NCI-H345 treated with DMSO at 0.1 percent for 48 hours (cell line): ENCODE measurements at regions not wholly inside any gene's neighbourhood (a gene's known extent, or its start where the extent isn't known, plus 50 kb on each side); places are given as distances from the start of the nearest gene placed in this dataset.
"Not testable (repeated sequence)": the region's sequence is repeated elsewhere in the genome, so short reads cannot be mapped to it uniquely, and the experiment has no call there.

ENCODE experiments used
- DNase-seq: peaks from one replicate; lab custom pipeline; 2025; ENCODE audit not compliant: unreplicated experiment; lab: John Stamatoyannopoulos, UW

DNA sequence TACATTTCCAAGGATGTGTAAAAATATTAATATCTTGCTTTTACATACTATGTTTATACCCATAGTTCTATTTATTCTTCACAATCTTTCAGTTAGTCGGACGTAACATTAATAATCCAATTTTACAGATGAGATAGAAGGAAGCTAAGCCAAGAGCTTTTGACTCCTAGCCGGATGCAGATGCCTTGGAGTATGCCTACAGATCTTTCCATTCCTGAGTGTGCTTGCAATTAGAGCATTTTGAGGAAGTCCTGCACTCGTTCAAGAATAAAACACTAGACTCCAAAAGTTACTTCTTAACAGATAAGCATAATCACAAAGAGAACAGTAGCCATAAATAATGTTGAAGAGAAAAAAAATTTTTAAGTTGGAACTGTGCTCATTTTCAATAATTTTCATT, 337.6 kb upstream of the CLEC14A start:
- DNase-seq = no peak

DNA sequence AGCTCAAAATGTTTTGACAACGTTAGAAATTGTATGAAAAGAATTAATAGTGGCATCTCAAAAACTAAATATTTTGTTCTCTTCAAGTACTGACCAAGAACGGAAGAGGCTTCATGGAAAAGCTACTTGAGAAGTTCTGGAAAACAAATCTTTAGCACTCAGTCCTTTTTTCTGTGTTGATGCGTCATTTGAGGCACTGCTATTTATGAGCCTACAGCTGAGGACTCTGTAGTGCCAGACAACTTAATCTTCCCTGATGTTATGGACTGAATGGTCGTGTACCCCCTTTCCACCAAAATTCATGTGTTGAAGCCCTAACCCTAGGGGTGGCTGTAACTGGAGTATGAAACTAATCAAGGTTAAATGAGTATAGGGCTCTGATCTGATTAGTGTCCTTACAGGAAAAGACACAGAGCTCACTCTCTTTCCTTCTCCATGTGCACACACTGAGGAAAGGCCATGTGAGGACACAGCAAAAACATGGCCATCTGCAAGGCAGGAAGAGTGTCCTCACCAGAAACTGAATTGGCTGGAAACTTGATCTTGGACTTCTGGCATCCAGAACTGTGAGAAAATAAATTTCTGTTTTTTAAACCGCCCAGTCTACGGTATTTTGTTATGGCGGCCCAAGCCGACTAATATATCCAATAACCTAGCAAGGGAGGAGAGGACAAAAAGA, 337.0 kb upstream of the CLEC14A start:
- no peak for DNase-seq

DNA sequence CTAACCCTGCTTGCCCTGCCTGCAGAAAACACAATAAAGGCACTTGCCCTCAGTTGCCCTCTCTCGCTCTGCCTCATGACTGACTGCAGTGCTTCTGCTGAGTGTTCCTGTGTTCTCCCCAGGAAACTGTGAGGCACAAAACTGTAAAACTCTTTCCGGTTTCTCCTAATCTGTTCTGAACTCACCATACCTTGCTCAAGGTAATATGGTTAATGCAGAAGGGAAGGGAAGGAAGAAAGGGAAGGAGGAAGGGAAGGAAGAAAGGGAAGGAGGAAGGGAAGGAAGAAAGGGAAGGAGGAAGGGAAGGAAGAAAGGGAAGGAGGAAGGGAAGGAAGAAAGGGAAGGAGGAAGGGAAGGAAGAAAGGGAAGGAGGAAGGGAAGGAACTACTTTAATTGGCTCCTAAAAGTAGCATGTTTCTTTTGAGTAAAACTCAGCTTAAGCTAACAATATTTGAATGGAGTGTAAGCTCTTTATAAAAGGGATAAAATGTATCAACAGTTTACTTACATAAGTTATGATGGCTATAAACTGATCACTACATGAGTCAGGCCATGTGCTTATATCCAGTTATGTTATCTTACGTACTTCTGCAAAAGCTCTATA, 334.0 kb upstream of the CLEC14A start:
- no peak for DNase-seq

DNA sequence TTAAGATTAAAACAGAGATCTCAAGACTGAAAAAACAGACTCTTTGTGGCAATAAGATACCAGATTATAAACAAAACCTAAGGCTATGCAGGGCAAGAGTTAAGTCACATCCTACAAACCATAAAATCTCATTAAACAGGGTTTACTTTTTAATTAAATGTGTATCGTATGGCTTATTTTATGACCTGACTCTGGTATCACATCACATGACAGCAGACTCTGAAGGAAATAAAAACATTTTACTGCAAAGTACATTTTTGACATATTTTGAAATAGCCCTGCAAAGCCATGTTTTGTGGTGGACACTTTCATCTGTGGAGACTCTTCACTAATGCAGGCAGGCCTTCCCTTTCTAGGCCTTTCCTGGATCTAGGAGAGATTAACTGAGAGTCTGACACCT, 327.6 kb upstream of the CLEC14A start:
- DNase-seq = no peak

DNA sequence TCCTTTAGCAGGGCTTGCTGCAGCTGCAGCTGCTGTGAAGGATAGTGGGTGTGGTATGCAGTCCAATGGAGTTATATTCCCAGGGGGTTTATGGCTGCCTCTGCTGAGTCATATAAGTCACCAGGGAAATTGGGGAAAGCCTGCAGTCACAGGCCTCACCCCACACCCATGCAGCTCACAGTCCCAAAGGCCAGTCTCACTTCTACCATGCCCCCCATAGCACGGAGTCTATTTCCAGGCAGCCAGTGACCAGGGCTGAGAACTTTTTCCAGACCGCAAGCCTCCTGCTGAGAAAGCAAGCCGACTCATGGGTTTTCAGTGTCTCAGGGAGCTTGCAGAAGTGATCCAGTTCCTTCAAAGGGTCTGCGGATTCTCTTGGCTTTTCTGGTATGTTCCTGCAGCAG, 322.4 kb upstream of the CLEC14A start:
- no peak for DNase-seq

DNA sequence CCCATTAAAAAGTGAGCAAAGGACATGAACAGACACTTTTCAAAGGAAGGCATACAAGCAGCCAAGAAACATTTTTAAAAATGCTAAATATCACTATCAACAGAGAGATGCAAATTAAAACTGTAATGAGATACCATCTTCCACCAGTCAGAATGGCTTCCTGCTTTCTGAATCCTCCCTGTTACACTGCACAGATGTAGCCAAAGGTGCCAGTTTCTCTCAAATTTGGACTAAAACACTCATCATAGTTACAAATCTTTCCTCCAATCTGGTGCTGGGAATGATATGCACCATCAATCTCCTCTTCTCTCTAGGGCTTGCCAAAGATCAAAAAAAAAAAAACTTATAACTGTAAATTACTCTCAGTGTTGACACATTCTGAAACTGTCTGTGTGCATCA, 311.8 kb upstream of the CLEC14A start:
- no peak for DNase-seq

DNA sequence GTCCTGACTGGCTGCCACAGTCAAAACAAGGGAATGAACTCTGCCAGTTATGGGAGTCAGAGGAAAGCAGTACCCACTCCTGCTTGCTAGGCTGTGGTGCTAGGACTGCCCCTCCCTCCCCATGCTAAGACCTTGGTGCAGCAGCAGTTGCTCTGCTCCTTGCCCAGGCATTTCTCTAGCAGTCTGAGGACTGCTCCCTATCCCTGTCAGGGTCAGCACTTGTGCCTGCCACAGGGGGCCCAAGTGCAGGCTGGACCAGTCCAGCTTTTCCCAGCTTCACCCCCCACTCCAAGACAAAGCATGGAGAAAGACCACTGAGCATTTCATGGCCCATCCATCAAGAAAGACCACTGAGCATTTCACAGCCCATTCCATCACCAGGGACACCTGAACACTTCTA, 305.8 kb upstream of the CLEC14A start:
- no peak for DNase-seq

DNA sequence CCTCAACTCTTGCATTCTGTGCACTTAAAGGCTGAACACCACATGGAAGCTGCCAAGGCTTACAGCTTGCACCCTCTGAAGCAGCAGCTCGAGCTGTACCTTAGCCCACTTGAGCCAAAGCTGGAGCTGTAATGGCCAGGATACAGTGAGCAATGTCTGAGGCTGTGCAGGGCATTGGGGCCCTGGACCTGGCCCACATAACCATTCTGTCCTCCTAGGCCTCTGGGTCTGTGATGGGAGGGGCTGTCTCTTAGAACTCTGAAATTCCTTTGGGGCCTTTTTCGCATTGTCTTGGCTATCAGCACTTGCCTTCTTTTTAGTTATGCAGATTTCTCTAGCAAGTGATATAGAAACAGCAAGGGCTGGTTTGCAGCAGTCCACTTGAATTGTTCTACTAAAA, 303.8 kb upstream of the CLEC14A start:
- no peak for DNase-seq

DNA sequence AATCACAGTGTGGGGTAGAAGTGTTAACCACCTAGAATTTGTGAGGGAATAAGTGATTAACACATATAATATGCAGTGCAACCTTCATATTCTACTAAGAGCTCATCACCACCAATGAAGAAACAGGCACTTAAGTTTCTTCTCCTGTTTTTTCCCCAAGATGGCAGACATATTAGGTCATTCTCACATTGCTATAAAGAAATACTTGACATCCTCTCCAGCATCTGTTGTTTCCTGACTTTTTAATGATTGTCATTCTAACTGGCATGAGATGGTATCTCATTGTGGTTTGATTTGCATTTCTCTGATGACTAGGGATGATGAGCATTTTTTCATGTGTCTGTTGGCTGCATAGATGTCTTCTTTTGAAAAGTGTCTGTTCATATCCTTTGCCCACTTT, 301.5 kb upstream of the CLEC14A start:
- DNase-seq = not testable (repeated sequence)

DNA sequence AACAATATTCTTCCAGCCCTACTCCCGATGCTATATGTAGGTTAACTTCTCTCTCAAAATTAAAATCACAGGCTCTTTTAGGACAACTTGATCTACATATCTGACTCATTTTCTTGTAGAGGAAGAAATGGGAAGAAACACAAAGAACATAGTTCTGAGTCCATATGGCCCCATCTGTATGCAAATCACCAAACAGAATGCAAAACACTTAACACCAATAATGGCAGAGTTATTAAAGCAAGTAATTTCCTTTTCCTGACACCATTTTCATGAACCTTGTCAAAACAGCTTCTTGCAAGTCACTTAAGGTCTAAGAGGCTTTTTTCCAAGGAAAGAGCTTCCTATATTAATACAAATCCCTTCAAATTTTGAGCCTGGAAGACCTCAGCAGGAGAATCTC, 300.4 kb upstream of the CLEC14A start:
- no peak for DNase-seq

DNA sequence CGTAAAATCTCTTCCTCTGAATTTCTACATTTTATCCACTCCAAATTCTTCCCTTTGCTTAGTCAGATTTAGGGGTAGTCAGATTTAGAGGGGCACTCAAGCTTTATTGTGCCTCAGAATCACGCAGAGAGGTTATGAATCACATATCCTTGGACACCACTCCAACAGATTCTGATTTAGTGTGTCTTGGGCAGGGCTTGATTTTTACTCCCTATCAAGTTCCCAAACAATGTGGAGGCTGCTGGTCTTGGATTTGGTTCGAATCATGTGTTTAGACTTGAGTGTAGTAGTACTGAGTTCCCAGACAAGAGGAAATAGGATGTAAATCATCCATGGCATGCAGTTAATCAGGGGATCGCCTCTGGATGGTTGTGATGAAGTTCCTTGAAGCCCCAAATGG, 298.1 kb upstream of the CLEC14A start:
- no peak for DNase-seq

DNA sequence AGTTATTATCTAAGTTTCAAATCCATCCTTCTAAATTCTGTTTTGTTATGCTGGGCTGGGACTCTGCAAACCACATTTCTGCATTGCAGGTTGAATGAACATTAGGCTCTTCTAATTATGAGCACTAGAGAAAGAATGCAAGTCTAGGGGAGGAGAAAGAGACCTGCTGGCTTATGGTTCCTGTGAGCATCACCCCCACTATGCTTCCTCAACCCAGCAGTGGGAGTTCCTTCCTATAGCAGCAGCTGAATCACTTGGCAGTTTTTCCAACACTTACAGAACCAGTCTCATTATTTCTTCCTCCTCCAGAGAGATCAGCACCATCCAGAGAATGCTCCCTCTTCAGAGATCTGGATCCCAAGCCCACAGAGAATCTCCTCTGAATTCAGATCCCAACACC, 297.7 kb upstream of the CLEC14A start:
- no peak for DNase-seq

DNA sequence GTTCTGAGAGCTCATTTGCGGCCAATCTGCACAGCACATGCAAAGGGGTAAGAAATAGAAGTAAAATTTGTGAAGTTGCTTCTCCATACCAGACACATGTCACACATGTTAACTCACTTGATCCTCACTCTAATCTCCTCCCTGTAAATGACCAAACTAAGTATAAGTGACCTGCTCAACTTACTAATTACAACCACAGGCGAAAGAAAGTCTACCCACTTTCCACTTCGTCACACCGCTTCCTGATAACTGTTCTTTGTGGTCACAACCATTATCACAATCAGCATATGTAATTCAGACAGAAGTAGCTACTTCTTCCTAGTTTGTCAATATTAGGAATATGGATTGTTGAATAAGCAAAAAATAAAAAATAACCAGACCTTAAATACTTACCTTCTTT, 293.7 kb upstream of the CLEC14A start:
- no peak for DNase-seq

DNA sequence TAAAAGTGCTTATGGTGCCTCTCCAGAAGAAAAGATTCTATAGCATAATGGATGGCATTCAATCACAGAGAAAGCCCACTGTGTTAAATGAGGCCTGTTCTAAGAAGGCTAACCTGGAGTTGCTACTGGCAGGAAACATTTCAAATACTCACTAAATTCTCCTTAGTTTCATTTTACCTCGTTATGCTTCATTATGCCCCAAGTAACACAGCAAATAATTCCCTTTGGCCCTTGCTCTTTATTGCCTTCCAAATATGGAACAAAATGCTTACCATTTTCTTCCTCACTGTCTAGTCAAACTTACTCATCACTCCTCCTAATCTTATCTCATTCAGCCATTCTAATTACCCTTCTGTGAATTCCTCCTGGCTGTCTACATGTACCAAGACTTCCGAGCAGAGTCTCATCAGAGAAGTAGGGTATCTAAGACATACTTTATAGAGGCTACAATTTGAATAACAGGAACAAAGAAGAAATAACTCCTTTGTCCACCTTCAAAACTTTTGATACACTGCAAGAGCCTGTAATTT, 292.1 kb upstream of the CLEC14A start:
- no peak for DNase-seq

DNA sequence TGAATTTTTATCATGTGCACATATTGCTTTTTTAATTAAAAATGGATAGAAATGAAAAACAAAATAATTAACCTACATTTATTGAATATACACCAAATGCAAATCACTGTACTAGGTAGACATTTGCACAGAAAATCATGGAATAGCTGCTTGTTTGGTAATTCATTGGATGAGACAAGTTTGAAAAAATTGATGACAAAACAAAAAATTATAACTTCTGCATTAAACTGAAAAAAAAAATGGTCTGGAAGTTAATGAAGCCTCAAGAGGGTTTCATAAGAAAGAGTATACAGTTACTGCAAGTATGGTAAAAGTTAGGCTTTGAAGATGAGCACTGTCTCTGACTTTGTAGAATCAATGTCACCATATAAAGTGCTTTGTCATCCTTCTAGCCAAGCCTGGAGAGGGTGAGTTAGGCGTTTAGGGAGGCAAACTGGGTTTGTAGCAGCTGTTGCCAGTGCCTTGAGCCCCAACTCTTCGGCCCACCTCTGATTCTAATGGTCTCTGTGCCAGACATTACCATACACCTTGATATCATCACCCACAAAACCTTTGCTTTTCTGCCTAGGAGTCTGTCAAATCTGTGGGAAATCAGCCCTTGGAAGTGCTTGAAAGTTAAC, 291.1 kb upstream of the CLEC14A start:
- no peak for DNase-seq

DNA sequence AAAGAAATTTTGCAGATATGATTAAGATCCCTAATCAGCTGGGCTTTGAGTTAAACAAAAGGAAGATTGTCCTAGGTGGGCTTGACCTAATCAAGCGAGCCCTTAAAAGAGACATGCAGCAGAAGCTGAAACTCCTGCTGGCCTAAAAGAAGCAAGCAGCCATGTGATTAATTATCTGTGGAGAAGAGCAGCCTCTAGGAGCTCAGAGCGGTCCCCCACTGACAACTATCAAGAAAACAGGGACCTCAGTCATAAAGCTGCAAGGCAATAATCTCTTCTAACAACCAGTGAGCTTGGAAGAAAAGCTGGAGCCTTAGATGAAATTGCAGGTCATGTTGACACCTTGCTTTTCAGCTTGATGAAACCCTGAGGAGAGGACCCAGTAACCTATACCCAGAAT, 288.9 kb upstream of the CLEC14A start:
- DNase-seq = no peak

DNA sequence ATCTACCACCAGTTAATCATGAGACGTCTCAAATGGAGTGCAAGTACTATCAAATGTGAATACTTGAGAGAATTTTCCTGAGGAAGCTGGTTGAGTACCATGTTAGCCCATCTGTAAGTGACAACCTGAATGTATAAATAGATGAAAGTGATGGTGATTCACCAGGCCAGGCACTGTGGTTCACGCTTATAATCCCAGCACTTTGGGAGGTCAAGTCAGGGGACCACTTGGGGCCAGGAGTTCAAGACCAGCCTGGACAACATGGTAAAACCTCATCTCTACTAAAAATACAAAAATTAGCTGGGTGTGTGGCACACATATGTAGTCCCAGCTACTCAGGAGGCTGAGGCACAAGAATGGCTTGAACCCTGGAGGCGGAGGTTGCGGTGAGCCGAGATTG, 288.0 kb upstream of the CLEC14A start:
- DNase-seq = not testable (repeated sequence)

DNA sequence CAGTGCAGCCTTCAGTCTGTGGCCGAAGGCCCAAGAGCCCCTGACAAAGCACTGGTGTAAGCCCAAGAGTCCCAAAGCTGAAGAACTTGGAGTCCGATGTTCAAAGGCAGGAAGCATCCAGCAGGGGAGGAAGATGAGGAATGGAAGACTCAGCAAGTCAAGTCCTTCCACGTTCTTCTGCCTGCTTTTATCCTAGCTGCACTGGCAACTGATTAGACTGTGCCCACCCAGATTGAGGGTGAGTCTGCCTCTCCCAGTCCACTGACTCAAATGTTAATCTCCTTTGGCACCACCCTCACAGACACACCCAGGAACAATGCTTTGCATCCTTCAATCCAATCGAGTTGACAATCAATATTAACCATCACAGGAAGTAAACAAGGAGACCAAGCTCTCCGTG, 282.2 kb upstream of the CLEC14A start:
- not testable (repeated sequence) for DNase-seq

DNA sequence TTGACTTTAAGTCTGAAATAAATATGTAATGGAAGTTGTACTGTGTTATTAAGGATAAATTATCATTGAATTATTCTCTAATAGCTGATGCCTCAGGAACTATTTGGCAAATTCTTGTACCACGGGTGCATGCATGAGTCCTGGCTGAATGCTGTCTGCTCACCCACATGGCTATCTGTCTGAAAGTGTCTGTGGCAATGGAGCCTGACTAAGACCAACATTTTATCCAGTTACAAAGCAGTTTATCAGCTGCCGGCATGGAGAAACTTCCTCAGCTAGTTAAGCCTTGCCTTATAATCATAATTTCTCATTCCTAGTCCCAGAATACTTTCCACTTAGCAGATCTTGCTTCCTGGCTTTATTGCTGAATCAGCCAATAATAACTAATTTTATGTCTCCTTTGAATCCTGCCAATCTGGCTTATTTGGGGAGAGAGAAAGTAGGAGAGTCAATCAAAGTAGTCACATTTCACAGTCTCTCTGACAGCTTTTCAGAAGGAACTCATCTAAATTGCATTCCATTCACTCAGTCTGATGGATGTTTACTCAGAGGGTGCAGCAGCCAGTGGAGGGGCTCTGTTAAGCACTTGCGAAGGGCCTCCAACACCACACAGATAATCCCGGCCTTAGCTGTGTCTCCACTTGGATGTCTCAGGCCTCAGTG, 280.6 kb upstream of the CLEC14A start:
- no peak for DNase-seq

DNA sequence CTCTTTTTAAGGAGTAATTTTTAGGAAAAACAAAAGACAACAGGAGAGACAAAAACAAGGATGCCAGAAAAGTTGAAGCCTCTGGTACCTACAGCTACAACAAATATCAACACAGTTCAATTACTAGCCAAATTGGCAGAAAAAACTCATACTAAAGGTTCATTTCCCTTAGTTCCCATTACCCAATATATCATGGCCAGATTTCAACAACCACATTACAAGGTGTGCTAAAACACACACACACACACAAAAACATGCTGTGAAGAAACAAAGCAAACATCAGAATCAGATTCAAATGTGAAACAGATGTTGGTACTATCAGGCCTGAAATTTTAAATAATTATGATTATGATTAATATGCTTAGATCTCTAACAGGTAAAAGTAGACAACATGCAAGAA, 272.7 kb upstream of the CLEC14A start:
- DNase-seq = no peak

DNA sequence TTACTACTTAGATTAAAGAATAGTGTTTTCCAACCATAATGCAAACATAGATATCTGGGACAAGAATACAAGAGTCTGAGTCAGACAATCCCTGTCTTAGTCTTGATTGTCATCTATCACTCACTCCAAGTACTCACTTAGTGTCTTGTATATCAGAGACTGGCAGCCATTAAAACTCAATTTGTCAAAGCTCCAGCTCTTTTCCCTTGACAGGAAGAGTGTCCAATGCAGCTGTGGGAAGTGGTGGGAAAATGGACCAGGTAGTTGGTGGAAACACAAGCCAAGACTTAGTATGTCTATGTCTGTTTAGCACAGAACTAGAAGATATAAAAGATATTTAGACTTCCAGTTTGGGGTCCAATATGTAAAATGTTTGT, 271.6 kb upstream of the CLEC14A start:
- no peak for DNase-seq
